ENCODE measurements at regions not wholly inside any gene's neighbourhood (a gene's known extent, or its start where the extent isn't known, plus 50 kb on each side); places are given as distances from the start of the nearest gene placed in this dataset.

DNA sequence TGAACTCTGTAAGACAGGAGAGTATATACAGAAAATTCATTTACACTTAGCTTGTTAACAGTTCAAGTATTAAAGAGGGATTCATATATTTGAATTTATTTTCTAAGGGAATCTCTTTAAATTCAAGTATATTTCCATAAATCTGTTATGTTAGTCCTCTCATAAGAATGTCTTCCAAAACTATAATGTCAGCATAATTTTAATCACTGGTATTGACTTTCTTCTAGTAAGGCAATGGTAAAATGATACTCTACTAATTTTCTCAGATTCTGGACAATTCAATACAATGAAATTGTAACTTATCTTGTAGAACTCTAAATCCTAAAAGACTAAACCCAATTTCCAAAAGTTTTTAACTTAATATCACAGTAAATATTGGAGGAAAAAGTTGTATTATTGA is 66.3 kb upstream of the EPHA6 start:
- Histone ChIP-seq H3K9ac (ENCODE audit: low read length) (no peak overlapping the region), H4K20me1 (ENCODE audit: insufficient read depth, low read length) (no peaks in the 10 kb centered on the region), H3K9me3 (replicated peaks; ENCODE audit: insufficient read depth, low read length) (no peaks in the 10 kb centered on the region), H3F3A (ENCODE audit: insufficient read depth, low read length) (no peaks in the 10 kb centered on the region), H3K36me3 (replicated peaks; ENCODE audit: insufficient read depth, low read length) (no peaks in the 10 kb centered on the region), H3K4me1 (ENCODE audit: low read length) (no peaks in the 10 kb centered on the region), H3K4me3 (ENCODE audit: low read length) (no peak overlapping the region), H3K9me2 (replicated peaks; ENCODE audit: insufficient read depth, low read length) (no peaks in the 10 kb centered on the region), H3K4me2 (ENCODE audit: low read depth, low read length) (no peak overlapping the region), H2AFZ (ENCODE audit: low read length) (no peak overlapping the region), H3K27ac (ENCODE audit: low read length) (no peak overlapping the region), H3K79me2 (ENCODE audit: low read length) (no peaks in the 10 kb centered on the region), H3K27me3 (replicated peaks; ENCODE audit: insufficient read depth, low read length) (no peaks in the 10 kb centered on the region)
- DNase-seq, result no peak
- TF ChIP-seq EZH2 (optimal IDR thresholded peaks at IDR 0.05; ENCODE audit: low read depth, low read length) (no peak), EZH2phosphoT487 (IDR thresholded peaks at IDR 0.05; ENCODE audit: low read length) (no peak)
- TF ChIP-seq, protein P1, sequence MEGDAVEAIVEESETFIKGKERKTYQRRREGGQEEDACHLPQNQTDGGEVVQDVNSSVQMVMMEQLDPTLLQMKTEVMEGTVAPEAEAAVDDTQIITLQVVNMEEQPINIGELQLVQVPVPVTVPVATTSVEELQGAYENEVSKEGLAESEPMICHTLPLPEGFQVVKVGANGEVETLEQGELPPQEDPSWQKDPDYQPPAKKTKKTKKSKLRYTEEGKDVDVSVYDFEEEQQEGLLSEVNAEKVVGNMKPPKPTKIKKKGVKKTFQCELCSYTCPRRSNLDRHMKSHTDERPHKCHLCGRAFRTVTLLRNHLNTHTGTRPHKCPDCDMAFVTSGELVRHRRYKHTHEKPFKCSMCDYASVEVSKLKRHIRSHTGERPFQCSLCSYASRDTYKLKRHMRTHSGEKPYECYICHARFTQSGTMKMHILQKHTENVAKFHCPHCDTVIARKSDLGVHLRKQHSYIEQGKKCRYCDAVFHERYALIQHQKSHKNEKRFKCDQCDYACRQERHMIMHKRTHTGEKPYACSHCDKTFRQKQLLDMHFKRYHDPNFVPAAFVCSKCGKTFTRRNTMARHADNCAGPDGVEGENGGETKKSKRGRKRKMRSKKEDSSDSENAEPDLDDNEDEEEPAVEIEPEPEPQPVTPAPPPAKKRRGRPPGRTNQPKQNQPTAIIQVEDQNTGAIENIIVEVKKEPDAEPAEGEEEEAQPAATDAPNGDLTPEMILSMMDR (IDR thresholded peaks at IDR 0.05; ENCODE audit: low read length), result no peak

DNA sequence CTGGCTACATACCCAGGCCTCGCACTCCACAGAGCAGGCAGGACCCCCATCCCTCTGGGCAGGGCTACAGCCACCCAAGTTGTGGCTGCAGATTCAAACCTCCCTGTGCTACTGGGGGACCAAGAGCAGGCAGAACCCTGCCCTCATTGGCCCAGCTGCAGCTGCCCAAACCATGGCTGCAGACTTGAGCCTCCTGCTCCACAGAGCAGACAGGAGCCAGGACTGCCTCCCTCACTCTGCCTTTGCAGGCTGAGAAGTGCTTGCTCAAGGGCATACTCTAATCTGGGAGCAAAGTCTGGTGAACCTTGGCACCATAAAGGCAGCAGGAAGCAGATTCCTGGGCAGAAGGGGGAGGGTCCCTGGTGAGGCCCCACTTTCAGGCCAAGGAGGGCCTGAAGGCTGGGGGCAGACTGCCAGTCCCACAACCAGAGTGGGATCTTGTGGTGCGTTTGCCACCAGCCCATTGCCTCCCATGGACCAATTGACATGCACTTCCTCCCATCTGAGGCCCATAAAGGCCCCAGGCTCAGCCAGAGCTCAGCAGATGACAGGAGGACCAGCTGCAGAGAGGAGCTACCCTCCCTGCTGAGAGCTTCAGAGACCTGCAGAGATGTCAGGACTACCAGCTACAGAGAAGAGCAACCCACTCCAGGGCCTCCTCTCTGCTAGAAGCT is 64.2 kb upstream of the EPHA6 start:
- Histone ChIP-seq H2AFZ (ENCODE audit: low read length) (no peak overlapping the region), H3K4me2 (ENCODE audit: low read depth, low read length) (no peak overlapping the region), H3K9me3 (replicated peaks; ENCODE audit: insufficient read depth, low read length) (no peaks in the 10 kb centered on the region), H3K36me3 (replicated peaks; ENCODE audit: insufficient read depth, low read length) (no peaks in the 10 kb centered on the region), H3K79me2 (ENCODE audit: low read length) (no peaks in the 10 kb centered on the region), H3K27me3 (replicated peaks; ENCODE audit: insufficient read depth, low read length) (no peaks in the 10 kb centered on the region), H3K4me1 (ENCODE audit: low read length) (no peaks in the 10 kb centered on the region), H3K27ac (ENCODE audit: low read length) (no peak overlapping the region), H3K9me2 (replicated peaks; ENCODE audit: insufficient read depth, low read length) (no peaks in the 10 kb centered on the region), H4K20me1 (ENCODE audit: insufficient read depth, low read length) (no peaks in the 10 kb centered on the region), H3K4me3 (ENCODE audit: low read length) (no peak overlapping the region), H3F3A (ENCODE audit: insufficient read depth, low read length) (no peaks in the 10 kb centered on the region), H3K9ac (ENCODE audit: low read length) (no peak overlapping the region)
- TF ChIP-seq, protein P1 (IDR thresholded peaks at IDR 0.05; ENCODE audit: low read length), result no peak
- TF ChIP-seq EZH2phosphoT487 (IDR thresholded peaks at IDR 0.05; ENCODE audit: low read length), result no peak
- no peak for TF ChIP-seq EZH2 (optimal IDR thresholded peaks at IDR 0.05; ENCODE audit: low read depth, low read length)
- DNase-seq, result no peak

DNA sequence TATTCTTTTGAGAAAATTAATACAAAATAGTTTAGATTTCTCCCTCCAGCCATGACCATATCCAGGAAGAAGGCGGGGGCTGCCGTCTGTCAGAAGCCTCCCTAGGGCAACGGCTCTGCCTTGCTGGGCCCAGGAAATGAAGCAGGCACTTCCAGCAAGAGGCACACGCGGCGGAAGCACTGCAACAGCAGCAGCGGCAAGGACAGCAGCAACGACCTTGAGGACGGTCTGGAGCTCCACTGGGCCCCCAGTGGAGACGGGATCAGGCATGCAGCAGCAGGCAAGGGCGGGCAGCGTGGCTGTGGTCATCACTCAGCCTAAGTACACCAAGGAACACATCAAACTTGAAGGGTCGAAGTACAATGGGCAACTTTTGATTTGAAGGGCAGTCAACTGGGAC is 61.3 kb upstream of the EPHA6 start:
- H2AFZ ChIP-seq (ENCODE audit: low read length), result no peak overlapping the region
- H3K9me3 ChIP-seq (replicated peaks; ENCODE audit: insufficient read depth, low read length), result no peaks in the 10 kb centered on the region
- H4K20me1 ChIP-seq (ENCODE audit: insufficient read depth, low read length), result no peaks in the 10 kb centered on the region
- no peak overlapping the region for H3K27ac ChIP-seq (ENCODE audit: low read length)
- H3K9me2 ChIP-seq (replicated peaks; ENCODE audit: insufficient read depth, low read length), result no peaks in the 10 kb centered on the region
- no peaks in the 10 kb centered on the region for H3K27me3 ChIP-seq (replicated peaks; ENCODE audit: insufficient read depth, low read length)
- H3K4me3 ChIP-seq (ENCODE audit: low read length), result no peak overlapping the region
- H3K4me2 ChIP-seq (ENCODE audit: low read depth, low read length), result no peak overlapping the region
- no peaks in the 10 kb centered on the region for H3F3A ChIP-seq (ENCODE audit: insufficient read depth, low read length)
- H3K9ac ChIP-seq (ENCODE audit: low read length), result no peak overlapping the region
- H3K36me3 ChIP-seq (replicated peaks; ENCODE audit: insufficient read depth, low read length), result no peaks in the 10 kb centered on the region
- TF ChIP-seq EZH2 (optimal IDR thresholded peaks at IDR 0.05; ENCODE audit: low read depth, low read length), result no peak
- TF ChIP-seq, protein P1 (IDR thresholded peaks at IDR 0.05; ENCODE audit: low read length), result no peak
- no peaks in the 10 kb centered on the region for H3K4me1 ChIP-seq (ENCODE audit: low read length)
- no peaks in the 10 kb centered on the region for H3K79me2 ChIP-seq (ENCODE audit: low read length)
- DNase-seq, result no peak

Measured in MM.1S (cell line).